GM10248 (cell line): ENCODE measurements at regions not wholly inside any gene's neighbourhood (a gene's known extent, or its start where the extent isn't known, plus 50 kb on each side); places are given as distances from the start of the nearest gene placed in this dataset.

Source experiments
- CTCF ChIA-PET: fragments of 300-600 bp; sonication (Branson Sonifier 250); formaldehyde crosslinking; extraction: SDS; loops from one replicate; lab custom pipeline; 2021; ENCODE audit warnings: antibody characterized with exemption; lab: Yijun Ruan, JAX
- POLR2A ChIA-PET: fragments of 350-650 bp; sonication (Branson Sonifier 250); formaldehyde crosslinking; extraction: SDS; loops from one replicate; lab custom pipeline; 2020; ENCODE audit warnings: antibody characterized with exemption; lab: Yijun Ruan, JAX
- DNase-seq: peaks from one replicate; pipeline ENCODE4 v3.0.0; 2012; ENCODE audit errors: extremely low spot score
- TF ChIP-seq, protein P1 (sequence below): IDR thresholded peaks from 2 replicates; pipeline ENCODE4 v1.5.1; 2012; ENCODE audit warnings: mild to moderate bottlenecking, low read depth; ENCODE audit errors: extremely low read depth, missing control alignments, control extremely low read depth

- TF ChIP-seq, protein P1, sequence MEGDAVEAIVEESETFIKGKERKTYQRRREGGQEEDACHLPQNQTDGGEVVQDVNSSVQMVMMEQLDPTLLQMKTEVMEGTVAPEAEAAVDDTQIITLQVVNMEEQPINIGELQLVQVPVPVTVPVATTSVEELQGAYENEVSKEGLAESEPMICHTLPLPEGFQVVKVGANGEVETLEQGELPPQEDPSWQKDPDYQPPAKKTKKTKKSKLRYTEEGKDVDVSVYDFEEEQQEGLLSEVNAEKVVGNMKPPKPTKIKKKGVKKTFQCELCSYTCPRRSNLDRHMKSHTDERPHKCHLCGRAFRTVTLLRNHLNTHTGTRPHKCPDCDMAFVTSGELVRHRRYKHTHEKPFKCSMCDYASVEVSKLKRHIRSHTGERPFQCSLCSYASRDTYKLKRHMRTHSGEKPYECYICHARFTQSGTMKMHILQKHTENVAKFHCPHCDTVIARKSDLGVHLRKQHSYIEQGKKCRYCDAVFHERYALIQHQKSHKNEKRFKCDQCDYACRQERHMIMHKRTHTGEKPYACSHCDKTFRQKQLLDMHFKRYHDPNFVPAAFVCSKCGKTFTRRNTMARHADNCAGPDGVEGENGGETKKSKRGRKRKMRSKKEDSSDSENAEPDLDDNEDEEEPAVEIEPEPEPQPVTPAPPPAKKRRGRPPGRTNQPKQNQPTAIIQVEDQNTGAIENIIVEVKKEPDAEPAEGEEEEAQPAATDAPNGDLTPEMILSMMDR = no peak
- DNase-seq = no peak
- ChIA-PET POLR2A (no interaction called here), CTCF (interaction anchor here (5.4 kb wide), 1 partner anchor 573 kb away, joined by 130 read pairs; no protein-coding TSS in a partner anchor)
Measured at GRCh38 chr3:66825375-66825774, 172.7 kb upstream of the KBTBD8 start.

- no peak for DNase-seq
- CTCF ChIA-PET = interaction anchor here (0.7 to 3.7 kb wide), 3 partner anchors 12 to 574 kb away, joined by 3 to 15 read pairs (median 3); no protein-coding TSS in a partner anchor
- POLR2A ChIA-PET = no interaction called here
- TF ChIP-seq, protein P1 = no peak
Measured at GRCh38 chr3:66827726-66828125, 170.4 kb upstream of the KBTBD8 start.

- POLR2A ChIA-PET = no interaction called here
- CTCF ChIA-PET = interaction anchor here (0.8 to 3.7 kb wide), 3 partner anchors 12 to 575 kb away, joined by 5 to 15 read pairs (median 7); no protein-coding TSS in a partner anchor
- DNase-seq = no peak
- TF ChIP-seq, protein P1 = no peak
Measured at GRCh38 chr3:66828303-66828702, 169.8 kb upstream of the KBTBD8 start.

DNA sequence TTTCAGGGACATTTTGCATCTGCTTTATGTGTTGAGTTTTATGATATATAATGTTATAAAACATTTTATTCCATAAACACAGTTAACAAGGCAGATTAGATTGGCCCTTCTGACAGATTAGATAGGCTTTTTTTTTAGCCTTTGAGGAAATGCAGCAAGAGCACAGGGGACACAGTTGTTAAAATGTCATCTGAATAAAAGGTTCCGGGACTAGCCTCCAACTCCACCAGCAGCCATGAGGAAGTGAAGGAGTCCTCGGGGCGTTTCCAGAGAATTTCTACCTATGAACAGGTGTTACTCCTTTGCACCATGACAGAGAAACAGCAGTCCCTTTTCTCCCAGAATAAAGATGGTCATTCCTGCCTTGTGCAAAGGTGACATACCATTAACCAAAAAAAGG lies 167.8 kb upstream of the KBTBD8 start:
- POLR2A ChIA-PET = no interaction called here
- TF ChIP-seq, protein P1 = no peak
- no peak for DNase-seq
- CTCF ChIA-PET = interaction anchor here (1.3 to 2.3 kb wide), 3 partner anchors 8 to 23 kb away, joined by 3 to 13 read pairs (median 7); no protein-coding TSS in a partner anchor

DNA sequence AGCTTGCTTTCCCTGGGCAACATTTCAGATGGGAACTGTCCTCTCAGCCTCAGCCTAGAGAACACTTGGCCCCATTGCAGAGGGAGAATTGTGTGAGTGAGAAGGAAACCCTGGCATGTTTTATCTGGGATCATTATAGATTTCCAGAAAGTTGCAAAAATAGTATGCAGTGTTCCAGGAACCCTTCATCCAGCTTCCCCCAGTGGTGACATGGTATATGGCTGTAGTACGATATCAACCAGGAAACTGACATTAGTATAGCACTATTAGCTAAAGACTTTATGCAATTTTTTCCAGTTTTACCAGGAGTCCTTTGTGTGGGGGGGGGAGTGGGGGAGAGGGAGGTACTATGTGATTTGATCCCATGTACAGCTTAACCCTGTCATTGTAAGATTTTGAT lies 166.2 kb upstream of the KBTBD8 start:
- TF ChIP-seq, protein P1 = no peak
- DNase-seq = no peak
- ChIA-PET POLR2A (interaction anchor here (0.6 kb wide), 1 partner anchor 129 kb away, joined by 4 read pairs; no protein-coding TSS in a partner anchor), CTCF (interaction anchor here (0.8 to 2.3 kb wide), 4 partner anchors 10 to 425 kb away, joined by 3 to 13 read pairs (median 4); no protein-coding TSS in a partner anchor)

DNA sequence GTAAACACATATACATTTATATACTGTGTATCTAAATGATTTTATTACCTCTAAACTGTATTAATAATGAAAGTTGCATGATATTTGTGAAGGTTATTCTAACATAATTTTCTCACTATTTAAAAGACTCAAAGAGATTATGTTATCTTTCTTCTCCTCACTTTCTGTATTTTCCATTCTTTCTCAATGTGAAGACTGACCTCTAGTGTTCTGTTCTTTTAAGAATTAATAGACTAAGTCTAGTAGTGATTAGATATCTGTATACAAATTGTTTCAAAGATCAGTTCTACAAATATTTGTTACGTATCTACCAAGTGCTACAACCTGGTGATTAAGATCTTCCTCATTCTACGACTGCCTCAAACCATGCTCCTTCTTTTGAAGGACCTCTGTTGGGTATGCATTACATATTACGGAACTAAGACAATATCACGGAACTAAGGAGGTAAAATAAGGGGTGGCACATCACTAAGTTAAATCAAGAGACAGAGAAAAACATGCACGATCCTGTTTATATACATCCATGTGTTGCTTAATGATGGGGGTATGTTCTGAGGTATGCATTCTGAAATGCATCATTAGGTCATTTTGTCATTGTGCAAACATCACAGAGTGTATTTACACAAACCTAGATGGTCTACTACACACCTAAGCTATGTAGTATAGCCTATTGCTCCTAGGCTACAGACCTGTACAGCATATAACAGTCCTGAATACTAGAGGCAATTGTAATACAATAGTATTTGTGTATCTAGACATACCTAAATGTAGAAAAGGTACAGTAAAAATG lies 161.5 kb upstream of the KBTBD8 start:
- POLR2A ChIA-PET = no interaction called here
- DNase-seq = no peak
- CTCF ChIA-PET = no interaction called here
- TF ChIP-seq, protein P1 = no peak
